GM23338 (cell line): ENCODE measurements at regions not wholly inside any gene's neighbourhood (a gene's known extent, or its start where the extent isn't known, plus 50 kb on each side); places are given as distances from the start of the nearest gene placed in this dataset.

Experiments used
- ATAC-seq: fragments of 200-7000 bp; cut with Tn5 transposase; 3 replicates; pipeline ENCODE4 v1.9.1; 2020
- DNase-seq: peaks from one replicate; pipeline ENCODE4 v3.0.0-alpha.2; 2015; ENCODE audit warnings: low spot score
- H2AFZ ChIP-seq: fragments of 200-600 bp; sonication (generic); 2 replicates; pipeline ENCODE4 v1.8.0; 2016; ENCODE audit warnings: antibody characterized with exemption, mild to moderate bottlenecking, moderate library complexity
- H3F3A ChIP-seq: fragments of 200-600 bp; sonication (generic); replicated peaks from 2 replicates; pipeline ENCODE4 v1.8.0; 2017; ENCODE audit warnings: antibody characterized with exemption, mixed run types, low read depth
- H3K27ac ChIP-seq: fragments of 200-600 bp; sonication (generic); 2 replicates; pipeline ENCODE4 v1.6.1; 2016; ENCODE audit warnings: low read depth
- H3K27me3 ChIP-seq: fragments of 200-600 bp; sonication (generic); 2 replicates; pipeline ENCODE4 v1.8.0; 2016; ENCODE audit warnings: mild to moderate bottlenecking, mixed run types, moderate library complexity; ENCODE audit not compliant: insufficient read depth
- H3K36me3 ChIP-seq: fragments of 200-600 bp; sonication (generic); 2 replicates; pipeline ENCODE4 v1.8.0; 2016; ENCODE audit warnings: mild to moderate bottlenecking; ENCODE audit not compliant: insufficient read depth
- H3K4me1 ChIP-seq: fragments of 200-600 bp; sonication (generic); 2 replicates; pipeline ENCODE4 v1.8.0; 2016; ENCODE audit warnings: mild to moderate bottlenecking, moderate library complexity; ENCODE audit not compliant: insufficient read depth
- H3K4me2 ChIP-seq: fragments of 200-600 bp; sonication (generic); 2 replicates; pipeline ENCODE4 v1.7.1; 2017; ENCODE audit warnings: mixed run types
- H3K4me3 ChIP-seq: fragments of 200-600 bp; sonication (generic); 2 replicates; pipeline ENCODE4 v1.6.1; 2016; ENCODE audit warnings: mixed run types
- H3K79me2 ChIP-seq: fragments of 200-600 bp; sonication (generic); replicated peaks from 2 replicates; pipeline ENCODE4 v1.8.0; 2017; ENCODE audit warnings: mild to moderate bottlenecking; ENCODE audit not compliant: insufficient read depth
- H3K9me2 ChIP-seq: fragments of 200-600 bp; sonication (generic); 2 replicates; pipeline ENCODE4 v1.8.0; 2017; ENCODE audit not compliant: insufficient read depth
- H4K20me1 ChIP-seq: fragments of 200-600 bp; sonication (generic); replicated peaks from 2 replicates; pipeline ENCODE4 v1.8.0; 2017; ENCODE audit warnings: mild to moderate bottlenecking; ENCODE audit not compliant: insufficient read depth
- H3K27ac Mint-ChIP-seq: 2 replicates; pipeline ENCODE4 v1.8.0; 2020; ENCODE audit warnings: inconsistent platforms, mild to moderate bottlenecking, moderate library complexity, mixed read lengths
- H3K27me3 Mint-ChIP-seq: 3 replicates; pipeline ENCODE4 v1.8.0; 2022; ENCODE audit warnings: low read depth, mild to moderate bottlenecking, moderate library complexity, mixed read lengths, inconsistent platforms; ENCODE audit not compliant: insufficient read depth, poor library complexity
- H3K36me3 Mint-ChIP-seq: 3 replicates; pipeline ENCODE4 v1.8.0; 2021; ENCODE audit warnings: low read depth, mild to moderate bottlenecking, inconsistent platforms, moderate library complexity, mixed read lengths
- H3K4me1 Mint-ChIP-seq: 3 replicates; pipeline ENCODE4 v1.8.0; 2020; ENCODE audit warnings: mild to moderate bottlenecking, inconsistent platforms, mixed read lengths
- H3K4me3 Mint-ChIP-seq: 3 replicates; pipeline ENCODE4 v1.8.0; 2021; ENCODE audit warnings: moderate library complexity, mild to moderate bottlenecking, inconsistent platforms, mixed read lengths
- H3K9me3 Mint-ChIP-seq: 3 replicates; pipeline ENCODE4 v1.8.0; 2020; ENCODE audit warnings: moderate library complexity, mild to moderate bottlenecking, inconsistent platforms, mixed read lengths
- CREB1 ChIP-seq: fragments of 250-450 bp; sonication (Bioruptor Pico); IDR thresholded peaks from 2 replicates; pipeline ENCODE4 v1.5.0; 2020; ENCODE audit warnings: low read depth, mild to moderate bottlenecking, moderate library complexity
- CTCF ChIP-seq, 2 experiments: fragments of 200-600 bp in 1 of 2; sonication (generic) in 1 of 2; conservative IDR thresholded peaks; 2 replicates each; pipeline versions ENCODE4 v1.5.1 to v1.6.1; 2016 to 2017; ENCODE audit warnings: antibody characterized with exemption in 2 of 2, low read depth in 2 of 2, mild to moderate bottlenecking in 2 of 2, moderate library complexity in 1 of 2
- ETS1 ChIP-seq: IDR thresholded peaks from 2 replicates; pipeline ENCODE4 v1.6.1; 2016; ENCODE audit warnings: antibody characterized with exemption
- JUNB ChIP-seq: IDR thresholded peaks from one replicate; pipeline ENCODE4 v1.6.1; 2016; ENCODE audit warnings: antibody characterized with exemption; ENCODE audit not compliant: unreplicated experiment
- POLR2AphosphoS5 ChIP-seq: IDR thresholded peaks from 2 replicates; pipeline ENCODE4 v1.6.1; 2016; ENCODE audit warnings: antibody characterized with exemption, low read depth
- REST ChIP-seq: IDR thresholded peaks from one replicate; pipeline ENCODE4 v1.6.1; 2018; ENCODE audit warnings: antibody characterized with exemption; ENCODE audit not compliant: unreplicated experiment
- STAT1 ChIP-seq: IDR thresholded peaks from one replicate; pipeline ENCODE4 v1.6.1; 2016; ENCODE audit warnings: antibody characterized with exemption; ENCODE audit not compliant: unreplicated experiment
- ZNF114 ChIP-seq: fragments of 250-450 bp; sonication (Bioruptor Pico); IDR thresholded peaks from 2 replicates; pipeline ENCODE4 v1.5.0; 2020; ENCODE audit warnings: mild to moderate bottlenecking, moderate library complexity
- ZNF331 ChIP-seq: fragments of 250-450 bp; sonication (Bioruptor Pico); IDR thresholded peaks from 2 replicates; pipeline ENCODE4 v1.5.0; 2020; ENCODE audit warnings: low read depth, mild to moderate bottlenecking, moderate library complexity
- ZNF462 ChIP-seq: fragments of 250-450 bp; sonication (Bioruptor Pico); IDR thresholded peaks from 2 replicates; pipeline ENCODE4 v1.5.0; 2020; ENCODE audit warnings: mild to moderate bottlenecking, moderate library complexity

- no peak overlapping the region for H3K4me3 ChIP-seq
- ATAC-seq = no peak
- H3F3A ChIP-seq = no peaks in the 10 kb centered on the region
- no peak for DNase-seq
- H3K4me2 ChIP-seq = no peak overlapping the region
- Mint-ChIP-seq H3K4me1 (peaks cover 13% of the 10 kb centered on the region), H3K27ac (no peak overlapping the region), H3K4me3 (no peak overlapping the region), H3K9me3 (no peaks in the 10 kb centered on the region), H3K27me3 (peaks cover 22% of the 10 kb centered on the region), H3K36me3 (no peaks in the 10 kb centered on the region; the same call in 2 of the 3 replicates)
- H3K27ac ChIP-seq = no peak overlapping the region
- H3K27me3 ChIP-seq = peaks cover 46% of the 10 kb centered on the region
- H3K4me1 ChIP-seq = peaks cover 5% of the 10 kb centered on the region
- no peaks in the 10 kb centered on the region for H4K20me1 ChIP-seq
- TF ChIP-seq JUNB (no peak), STAT1 (no peak), POLR2AphosphoS5 (no peak)
- H3K36me3 ChIP-seq = no peaks in the 10 kb centered on the region
- no peaks in the 10 kb centered on the region for H3K79me2 ChIP-seq
- no peak overlapping the region for H2AFZ ChIP-seq
- no peaks in the 10 kb centered on the region for H3K9me2 ChIP-seq
Measured at GRCh38 chr4:71188951-71189350, 149.9 kb upstream of the SLC4A4 start.

GRCh38 chr4:71189471-71189870 is 149.3 kb upstream of the SLC4A4 start:
- Histone ChIP-seq H2AFZ (no peak overlapping the region), H3K4me3 (no peak overlapping the region), H3K27ac (no peak overlapping the region), H3K36me3 (no peaks in the 10 kb centered on the region), H3K9me2 (no peaks in the 10 kb centered on the region), H3K4me1 (peaks cover 5% of the 10 kb centered on the region), H3K27me3 (peaks cover 44% of the 10 kb centered on the region), H3F3A (no peaks in the 10 kb centered on the region), H3K79me2 (no peaks in the 10 kb centered on the region), H3K4me2 (no peak overlapping the region), H4K20me1 (no peaks in the 10 kb centered on the region)
- no peak overlapping the region for H3K4me3 Mint-ChIP-seq
- ATAC-seq (no peak), DNase-seq (no peak)
- H3K27ac Mint-ChIP-seq = no peak overlapping the region
- no peaks in the 10 kb centered on the region for H3K9me3 Mint-ChIP-seq
- peaks cover 22% of the 10 kb centered on the region for H3K27me3 Mint-ChIP-seq
- H3K4me1 Mint-ChIP-seq = peaks cover 13% of the 10 kb centered on the region
- H3K36me3 Mint-ChIP-seq = no peaks in the 10 kb centered on the region; the same call in 2 of the 3 replicates
- no peak for TF ChIP-seq CREB1
- no peak for TF ChIP-seq STAT1
- TF ChIP-seq ZNF114 (CRISPR knock-in tag) = no peak
- no peak for TF ChIP-seq ZNF331 (CRISPR knock-in tag)
- TF ChIP-seq POLR2AphosphoS5 = no peak
- TF ChIP-seq ZNF462 (CRISPR knock-in tag) = no peak
- TF ChIP-seq ETS1 = no peak
- no peak for TF ChIP-seq JUNB
- no peak for TF ChIP-seq CTCF (conservative IDR thresholded peaks at IDR 0.05; ENCODE audit: low read depth in 2 of 2)
- no peak for TF ChIP-seq REST
